ENCODE measurements at regions not wholly inside any gene's neighbourhood (a gene's known extent, or its start where the extent isn't known, plus 50 kb on each side); places are given as distances from the start of the nearest gene placed in this dataset.
"Not testable (repeated sequence)": the region's sequence is repeated elsewhere in the genome, so short reads cannot be mapped to it uniquely, and the experiment has no call there.

DNA sequence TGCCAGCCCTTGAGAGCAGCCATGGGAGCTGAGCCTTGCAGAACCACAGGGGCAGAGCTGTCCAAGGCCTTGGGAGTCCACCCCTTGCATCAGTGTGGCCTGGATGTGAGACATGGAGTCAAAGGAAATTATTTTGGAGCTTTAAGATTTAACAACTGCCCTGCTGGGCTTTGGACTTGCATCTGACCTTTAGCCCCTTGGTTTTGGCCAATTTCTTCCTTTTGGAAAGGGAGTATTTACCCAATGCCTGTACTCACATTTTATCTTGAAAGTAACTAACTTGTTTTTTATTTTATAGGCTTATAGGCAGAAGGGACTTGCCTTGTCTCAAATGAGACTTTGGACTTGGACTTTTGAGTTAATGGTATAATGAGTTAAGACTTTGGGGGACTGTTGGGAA, 92.7 kb downstream of the EHF start:
- not testable (repeated sequence) for TF ChIP-seq POLR2A, CTCF (IDR thresholded peaks at IDR 0.05)

Data from testis (tissue), 2 donors.